Testis (tissue), 2 donors: ENCODE measurements at regions not wholly inside any gene's neighbourhood (a gene's known extent, or its start where the extent isn't known, plus 50 kb on each side); places are given as distances from the start of the nearest gene placed in this dataset.

Experiments used
- POLR2A ChIP-seq: fragments of 450-650 bp; IDR thresholded peaks from one replicate; pipeline ENCODE4 v1.6.1; 2017; ENCODE audit warnings: antibody characterized with exemption, mild to moderate bottlenecking, moderate library complexity
- TF ChIP-seq, protein P1 (sequence below), 3 experiments: fragments of 450-650 bp in 2 of 3; fragments of 200-600 bp in 1 of 3; sonication (generic) in 1 of 3; IDR thresholded peaks; one replicate each; pipeline ENCODE4 v1.5.1; 2016 to 2019; ENCODE audit warnings: antibody characterized with exemption in 3 of 3, mild to moderate bottlenecking in 2 of 3, moderate library complexity in 1 of 3

DNA sequence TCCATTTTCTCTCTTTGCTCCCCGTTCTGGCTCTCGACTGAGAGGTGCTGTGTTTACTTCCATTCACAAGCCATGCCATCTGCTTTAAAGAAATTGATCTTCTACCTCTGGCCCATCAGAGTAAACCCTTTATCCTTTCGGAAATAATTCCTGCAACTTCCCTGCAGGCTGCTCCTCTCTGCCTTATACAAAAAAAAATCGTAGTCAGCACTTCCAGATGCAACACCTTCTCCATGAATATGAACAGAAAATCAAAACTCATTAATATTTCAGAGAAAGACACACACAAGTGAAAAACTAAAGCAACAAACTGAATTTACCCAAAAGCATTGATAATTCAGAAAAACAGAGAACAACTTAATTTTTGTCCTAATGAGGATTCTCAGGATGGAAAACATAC is 127.6 kb upstream of the FSCB start:
- TF ChIP-seq, protein P1, sequence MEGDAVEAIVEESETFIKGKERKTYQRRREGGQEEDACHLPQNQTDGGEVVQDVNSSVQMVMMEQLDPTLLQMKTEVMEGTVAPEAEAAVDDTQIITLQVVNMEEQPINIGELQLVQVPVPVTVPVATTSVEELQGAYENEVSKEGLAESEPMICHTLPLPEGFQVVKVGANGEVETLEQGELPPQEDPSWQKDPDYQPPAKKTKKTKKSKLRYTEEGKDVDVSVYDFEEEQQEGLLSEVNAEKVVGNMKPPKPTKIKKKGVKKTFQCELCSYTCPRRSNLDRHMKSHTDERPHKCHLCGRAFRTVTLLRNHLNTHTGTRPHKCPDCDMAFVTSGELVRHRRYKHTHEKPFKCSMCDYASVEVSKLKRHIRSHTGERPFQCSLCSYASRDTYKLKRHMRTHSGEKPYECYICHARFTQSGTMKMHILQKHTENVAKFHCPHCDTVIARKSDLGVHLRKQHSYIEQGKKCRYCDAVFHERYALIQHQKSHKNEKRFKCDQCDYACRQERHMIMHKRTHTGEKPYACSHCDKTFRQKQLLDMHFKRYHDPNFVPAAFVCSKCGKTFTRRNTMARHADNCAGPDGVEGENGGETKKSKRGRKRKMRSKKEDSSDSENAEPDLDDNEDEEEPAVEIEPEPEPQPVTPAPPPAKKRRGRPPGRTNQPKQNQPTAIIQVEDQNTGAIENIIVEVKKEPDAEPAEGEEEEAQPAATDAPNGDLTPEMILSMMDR (IDR thresholded peaks at IDR 0.05) = no peak
- TF ChIP-seq POLR2A = no peak
